ENCODE measurements at regions not wholly inside any gene's neighbourhood (a gene's known extent, or its start where the extent isn't known, plus 50 kb on each side); places are given as distances from the start of the nearest gene placed in this dataset.

DNA sequence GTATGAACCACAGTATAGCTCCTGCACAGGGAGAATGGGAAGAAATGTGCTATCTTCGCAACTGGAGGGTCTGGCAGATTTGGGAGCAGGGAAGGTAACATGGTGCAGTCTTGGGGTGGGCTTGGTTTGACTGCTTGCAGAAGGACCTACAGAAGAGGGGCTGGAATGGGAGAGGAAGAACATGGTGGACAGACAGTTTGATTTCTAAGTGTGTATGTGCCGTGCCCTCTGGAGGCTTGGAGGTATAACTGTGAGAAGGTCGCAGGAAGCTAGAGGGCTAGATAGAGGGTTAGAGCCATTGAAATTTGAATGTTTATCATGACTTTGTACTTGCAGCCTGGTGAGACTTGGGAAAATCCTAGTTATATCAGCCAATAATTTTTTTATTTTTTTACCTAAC is 169.2 kb downstream of the SQOR start:
- TF ChIP-seq, protein P1, sequence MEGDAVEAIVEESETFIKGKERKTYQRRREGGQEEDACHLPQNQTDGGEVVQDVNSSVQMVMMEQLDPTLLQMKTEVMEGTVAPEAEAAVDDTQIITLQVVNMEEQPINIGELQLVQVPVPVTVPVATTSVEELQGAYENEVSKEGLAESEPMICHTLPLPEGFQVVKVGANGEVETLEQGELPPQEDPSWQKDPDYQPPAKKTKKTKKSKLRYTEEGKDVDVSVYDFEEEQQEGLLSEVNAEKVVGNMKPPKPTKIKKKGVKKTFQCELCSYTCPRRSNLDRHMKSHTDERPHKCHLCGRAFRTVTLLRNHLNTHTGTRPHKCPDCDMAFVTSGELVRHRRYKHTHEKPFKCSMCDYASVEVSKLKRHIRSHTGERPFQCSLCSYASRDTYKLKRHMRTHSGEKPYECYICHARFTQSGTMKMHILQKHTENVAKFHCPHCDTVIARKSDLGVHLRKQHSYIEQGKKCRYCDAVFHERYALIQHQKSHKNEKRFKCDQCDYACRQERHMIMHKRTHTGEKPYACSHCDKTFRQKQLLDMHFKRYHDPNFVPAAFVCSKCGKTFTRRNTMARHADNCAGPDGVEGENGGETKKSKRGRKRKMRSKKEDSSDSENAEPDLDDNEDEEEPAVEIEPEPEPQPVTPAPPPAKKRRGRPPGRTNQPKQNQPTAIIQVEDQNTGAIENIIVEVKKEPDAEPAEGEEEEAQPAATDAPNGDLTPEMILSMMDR (conservative IDR thresholded peaks at IDR 0.05 in 1 of 2, IDR thresholded peaks at IDR 0.05 in 1 of 2; ENCODE audit: extremely low read depth in 1 of 2, insufficient read depth in 1 of 2, low read depth in 1 of 2, low read length in 2 of 2), result no peak
- no peak for TF ChIP-seq EZH2 (IDR thresholded peaks at IDR 0.05; ENCODE audit: borderline replicate concordance, low read length)
